T-helper 2 cell (primary cell): ENCODE measurements at regions not wholly inside any gene's neighbourhood (a gene's known extent, or its start where the extent isn't known, plus 50 kb on each side); places are given as distances from the start of the nearest gene placed in this dataset.
"Not testable (repeated sequence)": the region's sequence is repeated elsewhere in the genome, so short reads cannot be mapped to it uniquely, and the experiment has no call there.

Experiments used
- DNase-seq, 5 experiments: peaks; one replicate each; pipeline versions ENCODE4 v3.0.0 to v3.0.0-alpha.2; 2012 to 2022

- DNase-seq = no peak
Observed at GRCh38 chr16:48003206-48003907, 152.4 kb downstream of the ABCC12 start.

GRCh38 chr16:48001324-48001895 is 154.4 kb downstream of the ABCC12 start:
- DNase-seq = no peak

- DNase-seq = no peak
Observed at GRCh38 chr16:48000622-48001021, 155.2 kb downstream of the ABCC12 start.

GRCh38 chr16:47999595-47999994 is 156.2 kb downstream of the ABCC12 start:
- DNase-seq = no peak

GRCh38 chr16:47995354-47995753 is 160.4 kb downstream of the ABCC12 start:
- no peak for DNase-seq

- no peak for DNase-seq
Observed at GRCh38 chr16:47991491-47991890, 164.3 kb downstream of the ABCC12 start.

- DNase-seq = no peak
Observed at GRCh38 chr16:47990676-47991075, 165.1 kb downstream of the ABCC12 start.

GRCh38 chr16:47987136-47987535 is 168.7 kb downstream of the ABCC12 start:
- no peak for DNase-seq

GRCh38 chr16:47986031-47986430 is 169.8 kb downstream of the ABCC12 start:
- no peak for DNase-seq

GRCh38 chr16:47984669-47985068 is 171.1 kb downstream of the ABCC12 start:
- DNase-seq = no peak

- DNase-seq = no peak
Observed at GRCh38 chr16:47983999-47984580, 171.7 kb downstream of the ABCC12 start.

GRCh38 chr16:47980212-47980611 is 175.6 kb downstream of the ABCC12 start:
- DNase-seq = no peak

- no peak for DNase-seq
Observed at GRCh38 chr16:47979616-47980182, 176.1 kb downstream of the ABCC12 start.

- no peak for DNase-seq
Observed at GRCh38 chr16:47979164-47979520, 176.7 kb downstream of the ABCC12 start.

GRCh38 chr16:47978491-47979163 is 177.2 kb downstream of the ABCC12 start:
- DNase-seq = no peak

GRCh38 chr16:47977802-47978201 is 178.0 kb downstream of the ABCC12 start:
- DNase-seq = no peak

GRCh38 chr16:47976636-47977210 is 179.1 kb downstream of the ABCC12 start:
- DNase-seq = no peak

GRCh38 chr16:47974971-47975370 is 180.8 kb downstream of the ABCC12 start:
- not testable (repeated sequence) for DNase-seq

GRCh38 chr16:47973552-47973951 is 182.2 kb downstream of the ABCC12 start:
- DNase-seq = no peak

- no peak for DNase-seq
Observed at GRCh38 chr16:47972246-47972985, 183.4 kb downstream of the ABCC12 start.

- DNase-seq = no peak
Observed at GRCh38 chr16:47971225-47971624, 184.6 kb downstream of the ABCC12 start.

GRCh38 chr16:47970291-47970931 is 185.4 kb downstream of the ABCC12 start:
- DNase-seq = peak in 1 of 5 experiments; percentile 14
